HepG2 (cell line): ENCODE measurements at regions not wholly inside any gene's neighbourhood (a gene's known extent, or its start where the extent isn't known, plus 50 kb on each side); places are given as distances from the start of the nearest gene placed in this dataset.

Experiments used
- ATAC-seq: fragments of 200-7000 bp; cut with Tn5 transposase; 3 replicates; pipeline ENCODE4 v1.9.1; 2020; ENCODE audit warnings: mild to moderate bottlenecking, moderate library complexity
- BruUV-seq: library from RNA; stranded (reverse); fragments of 400-500 nt; replicated peaks from 2 replicates; lab custom pipeline; 2021; lab: Mats Ljungman, UMichigan
- CTCF ChIA-PET: fragments of 300-600 bp; formaldehyde crosslinking; extraction: SDS; loops from one replicate; lab custom pipeline; 2021; ENCODE audit warnings: low total read pairs, inconsistent platforms, low intra/inter-chr PET ratio; lab: Yijun Ruan, JAX
- POLR2A ChIA-PET: fragments of 350-600 bp; sonication (Branson Sonifier 250); formaldehyde crosslinking; loops from one replicate; lab custom pipeline; 2020; ENCODE audit warnings: antibody characterized with exemption, inconsistent platforms; lab: Yijun Ruan, JAX
- DNase-seq: peaks from one replicate; pipeline ENCODE4 v3.0.0-alpha.2; 2015; ENCODE audit warnings: low spot score
- FAIRE-seq: peaks from 3 replicates; lab custom pipeline; 2011; peaks lifted over from hg19 to GRCh38; lab: Jason Lieb, UNC
- H2AFZ ChIP-seq: one replicate; pipeline ENCODE4 v1.6.1; 2011; ENCODE audit warnings: low read length, inconsistent platforms
- H3K27ac ChIP-seq: fragments of 300-600 bp; 3 replicates; pipeline ENCODE4 v1.8.0; 2011; ENCODE audit warnings: mixed run types, mild to moderate bottlenecking, mixed read lengths, low read length, inconsistent platforms; ENCODE audit not compliant: insufficient read depth; ENCODE audit errors: extremely low read length
- H3K27me3 ChIP-seq, 2 experiments: fragments of 200-600 bp in 1 of 2; 2 replicates in 1 of 2; 3 replicates in 1 of 2; pipeline versions ENCODE4 v1.6.0 to v1.8.0; 2011; ENCODE audit warnings: low read length in 2 of 2, mild to moderate bottlenecking in 2 of 2, moderate library complexity in 2 of 2, inconsistent platforms in 1 of 2; ENCODE audit not compliant: insufficient read depth in 2 of 2, control insufficient read depth in 1 of 2
- H3K36me3 ChIP-seq, 2 experiments: fragments of 200-600 bp in 1 of 2; replicated peaks in 1 of 2; 2 replicates in 1 of 2; 3 replicates in 1 of 2; pipeline versions ENCODE4 v1.5.1 to v1.8.0; 2011; ENCODE audit warnings: low read length in 2 of 2, inconsistent platforms in 1 of 2; ENCODE audit not compliant: insufficient read depth in 2 of 2, control insufficient read depth in 1 of 2
- H3K4me1 ChIP-seq: 2 replicates; pipeline ENCODE4 v1.5.1; 2012; ENCODE audit warnings: low read length, inconsistent platforms; ENCODE audit not compliant: insufficient read depth
- H3K4me2 ChIP-seq: 2 replicates; pipeline ENCODE4 v1.6.0; 2011; ENCODE audit warnings: low read depth, low read length, inconsistent platforms
- H3K4me3 ChIP-seq, 3 experiments: fragments of 200-600 bp in 1 of 3; sonication (generic), shearing (Covaris generic) in 1 of 3; replicated peaks in 1 of 3; 2 replicates each; pipeline ENCODE4 v1.5.1; 2011 to 2016; ENCODE audit warnings: low read length in 3 of 3, inconsistent platforms in 2 of 3, low read depth in 2 of 3, mild to moderate bottlenecking in 2 of 3, control low read depth in 1 of 3, mixed read lengths in 1 of 3; ENCODE audit not compliant: insufficient read depth in 1 of 3
- H3K79me2 ChIP-seq: one replicate; pipeline ENCODE4 v1.6.1; 2011; ENCODE audit warnings: low read length, inconsistent platforms; ENCODE audit not compliant: insufficient read depth
- H3K9ac ChIP-seq: 2 replicates; pipeline ENCODE4 v1.6.0; 2011; ENCODE audit warnings: mild to moderate bottlenecking, low read depth, low read length, inconsistent platforms; ENCODE audit not compliant: insufficient read depth
- H3K9me3 ChIP-seq: 2 replicates; pipeline ENCODE4 v1.5.1; 2012; ENCODE audit warnings: mild to moderate bottlenecking, low read length
- H4K20me1 ChIP-seq: 2 replicates; pipeline ENCODE4 v1.6.0; 2011; ENCODE audit warnings: inconsistent platforms, mild to moderate bottlenecking, low read length, moderate library complexity; ENCODE audit not compliant: insufficient read depth
- BHLHE40 ChIP-seq: IDR thresholded peaks from 2 replicates; pipeline ENCODE4 v1.6.1; 2011; ENCODE audit warnings: low read length, improper control_type of control experiment
- CBFB ChIP-seq: sonication (generic); formaldehyde crosslinking; IDR thresholded peaks from 2 replicates; pipeline ENCODE4 v1.4.0; 2020; ENCODE audit warnings: missing genetic modification reagents
- ELK4 ChIP-seq: sonication (generic); formaldehyde crosslinking; IDR thresholded peaks from 2 replicates; pipeline ENCODE4 v1.9.0; 2021; ENCODE audit warnings: missing genetic modification reagents, borderline replicate concordance
- GMEB1 ChIP-seq: sonication (generic); formaldehyde crosslinking; IDR thresholded peaks from 2 replicates; pipeline ENCODE4 v1.5.1; 2020; ENCODE audit warnings: missing genetic modification reagents, mild to moderate bottlenecking, borderline replicate concordance
- HIVEP1 ChIP-seq: sonication (generic); formaldehyde crosslinking; IDR thresholded peaks from 2 replicates; pipeline ENCODE4 v1.4.0; 2020; ENCODE audit warnings: mild to moderate bottlenecking, missing genetic modification reagents
- KAT2B ChIP-seq: fragments of 150-350 bp; IDR thresholded peaks from 2 replicates; pipeline ENCODE4 v1.6.1; 2014; ENCODE audit warnings: low read depth, low read length, borderline replicate concordance
- MAFK ChIP-seq, 2 experiments: IDR thresholded peaks in 1 of 2; conservative IDR thresholded peaks in 1 of 2; 2 replicates each; pipeline ENCODE4 v1.6.1; 2011; ENCODE audit warnings: improper control_type of control experiment in 2 of 2, low read length in 2 of 2
- MEIS1 ChIP-seq: sonication (generic); formaldehyde crosslinking; IDR thresholded peaks from 2 replicates; pipeline ENCODE4 v1.9.0; 2021; ENCODE audit warnings: mild to moderate bottlenecking, missing genetic modification reagents, moderate library complexity, borderline replicate concordance
- MZF1 ChIP-seq: sonication (generic); formaldehyde crosslinking; IDR thresholded peaks from 2 replicates; pipeline ENCODE4 v1.8.1; 2023; ENCODE audit warnings: mild to moderate bottlenecking, missing genetic modification reagents, borderline replicate concordance
- SP140L ChIP-seq: sonication (generic); formaldehyde crosslinking; IDR thresholded peaks from 2 replicates; pipeline ENCODE4 v1.4.0; 2020; ENCODE audit warnings: missing genetic modification reagents, borderline replicate concordance
- UBTF ChIP-seq: sonication (generic); formaldehyde crosslinking; IDR thresholded peaks from 2 replicates; pipeline ENCODE4 v1.4.0; 2020; ENCODE audit warnings: mild to moderate bottlenecking, missing genetic modification reagents
- ZKSCAN5 ChIP-seq: sonication (generic); formaldehyde crosslinking; IDR thresholded peaks from 2 replicates; pipeline ENCODE4 v1.5.1; 2020; ENCODE audit warnings: mild to moderate bottlenecking, missing genetic modification reagents
- ZNF20 ChIP-seq: sonication (generic); formaldehyde crosslinking; IDR thresholded peaks from 2 replicates; pipeline ENCODE4 v1.4.0; 2020; ENCODE audit warnings: mild to moderate bottlenecking, moderate library complexity, missing genetic modification reagents
- ZNF343 ChIP-seq: sonication (generic); formaldehyde crosslinking; IDR thresholded peaks from 2 replicates; pipeline ENCODE4 v1.4.0; 2020; ENCODE audit warnings: mild to moderate bottlenecking, missing genetic modification reagents
- ZNF883 ChIP-seq: sonication (generic); formaldehyde crosslinking; IDR thresholded peaks from 2 replicates; pipeline ENCODE4 v1.5.1; 2020; ENCODE audit warnings: mild to moderate bottlenecking, missing genetic modification reagents; ENCODE audit errors: not compliant biosample characterization
- ZNF891 ChIP-seq: sonication (generic); formaldehyde crosslinking; IDR thresholded peaks from 2 replicates; pipeline ENCODE4 v1.5.0; 2020; ENCODE audit warnings: mild to moderate bottlenecking, missing genetic modification reagents
- WGBS: methylation state at CpG from one replicate; pipeline ENCODE4 v1.1.6; 2017; ENCODE audit warnings: low lambda C conversion rate; 5-methylcytosine and 5-hydroxymethylcytosine counted together
- in situ Hi-C: cut with HindIII; loops from 2 replicates; pipeline ENCODE4 v1.10.0; 2017; ENCODE audit warnings: low pct_unique_long_range_greater_than_20kb; ENCODE audit not compliant: extremely low pct_ligation_motif_present
- intact Hi-C: fragments of 100-400 bp; cut with micrococcal nuclease; formaldehyde crosslinking; loops from one replicate; pipeline ENCODE4 v1.10.0; 2022; ENCODE audit not compliant: unreplicated experiment

- CTCF ChIA-PET, result no interaction called here
- WGBS, result 0% methylated on average over 1 of the region's 1 CpG
- H3K79me2 ChIP-seq, result no peaks in the 10 kb centered on the region
- H3K27ac ChIP-seq, result no peak overlapping the region
- H3K36me3 ChIP-seq, result no peaks in the 10 kb centered on the region
- no peaks in the 10 kb centered on the region; a peak in 1 of 5 replicates for H3K27me3 ChIP-seq
- POLR2A ChIA-PET, result no interaction called here
- H3K9ac ChIP-seq, result no peak overlapping the region
- TF ChIP-seq GMEB1 (CRISPR knock-in tag) (no peak), MEIS1 (CRISPR knock-in tag) (no peak), ZNF343 (CRISPR knock-in tag) (no peak), MAFK (conservative IDR thresholded peaks at IDR 0.05 in 1 of 2, IDR thresholded peaks at IDR 0.05 in 1 of 2; ENCODE audit: low read length in 2 of 2) (no peak), SP140L (no peak), MZF1 (CRISPR knock-in tag) (no peak), BHLHE40 (no peak), ZKSCAN5 (no peak), UBTF (CRISPR knock-in tag) (no peak), ZNF891 (CRISPR knock-in tag) (no peak), ZNF883 (CRISPR knock-in tag) (no peak), HIVEP1 (no peak), KAT2B (no peak), CBFB (CRISPR knock-in tag) (no peak), ELK4 (CRISPR knock-in tag) (no peak), ZNF20 (CRISPR knock-in tag) (no peak)
- no peak overlapping the region for H3K4me3 ChIP-seq
- H3K4me2 ChIP-seq, result no peak overlapping the region
- DNase-seq (no peak), FAIRE-seq (no peak), ATAC-seq (no peak)
- no peaks in the 10 kb centered on the region for H3K9me3 ChIP-seq
- no peaks in the 10 kb centered on the region for H3K4me1 ChIP-seq
- intact Hi-C loops, result no loop called here
- H2AFZ ChIP-seq, result no peak overlapping the region
- no peaks in the 10 kb centered on the region for H4K20me1 ChIP-seq
- in situ Hi-C loops, result no loop called here
- BruUV-seq, result no TSS peak
Observed at GRCh38 chr3:145118303-145118702, 1042.7 kb downstream of the PLOD2 start.
